NCI-H510A treated with DMSO at 0.1 percent for 48 hours (cell line): ENCODE measurements at regions not wholly inside any gene's neighbourhood (a gene's known extent, or its start where the extent isn't known, plus 50 kb on each side); places are given as distances from the start of the nearest gene placed in this dataset.

Experiments used
- DNase-seq: peaks from one replicate; lab custom pipeline; 2025; lab: John Stamatoyannopoulos, UW

DNA sequence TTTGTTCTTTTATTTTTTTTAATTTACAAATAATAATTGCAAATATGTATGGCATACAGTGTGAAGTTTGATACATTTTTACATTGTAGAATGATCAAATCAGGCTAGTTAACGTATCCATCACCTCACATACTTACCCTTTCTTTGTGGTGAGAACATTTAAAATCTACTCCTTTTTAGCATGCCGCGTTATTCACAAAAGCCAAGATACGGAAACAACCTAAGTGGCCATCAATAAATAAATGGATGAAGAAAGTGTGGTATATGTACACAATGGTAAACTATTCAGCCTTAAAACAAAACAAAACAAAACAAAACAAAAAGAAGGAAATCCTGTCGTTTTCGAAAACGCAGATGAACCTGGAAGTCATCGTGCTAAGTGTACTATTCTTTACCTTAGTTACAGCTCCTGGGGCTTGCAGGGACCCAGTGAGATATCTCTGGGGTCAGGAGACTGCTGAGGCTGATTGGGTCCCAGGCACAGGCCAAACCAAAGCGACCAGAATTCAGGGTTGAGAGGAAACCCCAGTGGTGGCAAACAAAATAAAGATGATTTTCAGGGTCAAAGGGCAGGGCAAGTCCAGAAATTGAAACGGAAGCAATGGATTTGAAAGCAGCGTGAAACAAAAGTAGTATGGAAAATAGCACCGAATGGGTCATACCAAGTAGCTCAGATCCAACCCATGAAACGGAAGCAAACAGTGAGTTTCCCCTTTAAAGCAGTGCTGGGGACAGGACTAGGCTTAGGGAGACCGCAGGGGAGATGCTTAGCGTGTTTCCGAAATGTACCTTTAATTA, 188.2 kb downstream of the PLPP3 start:
- DNase-seq, result no peak

- no peak for DNase-seq
Measured at GRCh38 chr1:56390232-56390867, 189.0 kb downstream of the PLPP3 start.

GRCh38 chr1:56389813-56390212, 189.6 kb downstream of the PLPP3 start:
- no peak for DNase-seq

DNA sequence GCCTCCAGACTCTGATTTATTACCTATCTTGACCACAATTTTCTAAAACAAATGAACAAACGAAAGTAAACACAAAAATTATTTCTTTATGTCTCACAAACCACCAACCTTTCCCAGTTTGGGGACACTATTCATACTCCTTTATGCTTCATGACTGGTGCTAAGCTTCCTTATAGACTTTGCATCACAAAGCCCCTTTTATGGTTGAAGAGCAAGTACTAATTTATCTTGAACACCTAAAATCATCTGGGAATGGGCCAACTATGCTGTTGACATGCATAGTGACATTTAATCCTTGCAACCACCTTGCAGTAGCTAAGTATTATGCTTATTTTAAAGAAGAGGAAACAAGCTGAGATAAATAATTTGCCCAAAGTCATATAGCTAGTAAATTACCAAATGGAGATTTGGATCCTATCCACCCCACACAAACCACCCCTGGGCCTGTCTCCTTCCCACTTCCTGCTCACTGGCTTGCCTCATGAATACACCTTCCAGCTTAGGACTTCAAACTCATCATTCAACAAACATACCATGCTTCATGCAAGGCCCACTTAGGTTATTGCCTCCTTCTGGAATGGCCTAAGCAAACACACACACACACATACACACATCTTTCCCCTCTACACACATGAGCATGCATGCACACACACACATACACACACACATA, 192.2 kb downstream of the PLPP3 start:
- no peak for DNase-seq

DNA sequence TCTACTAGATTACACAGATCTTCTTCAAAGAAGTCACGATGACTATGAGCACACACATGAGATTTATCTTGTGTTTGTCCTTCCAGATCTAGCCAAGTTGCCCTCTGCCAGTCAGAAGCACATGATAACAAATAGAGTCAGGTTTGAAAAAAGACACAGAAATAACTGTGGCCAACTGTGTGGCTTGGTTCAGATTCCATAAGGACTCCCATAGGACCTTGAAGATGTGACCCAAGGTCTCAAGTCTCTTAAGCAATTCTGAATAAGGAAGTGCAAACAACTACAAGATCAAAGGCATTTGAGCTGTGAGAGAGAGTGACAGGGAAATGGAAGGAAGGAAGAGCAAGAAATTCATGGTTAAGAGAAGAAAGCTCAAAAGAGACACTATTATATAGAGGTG, 194.0 kb downstream of the PLPP3 start:
- DNase-seq, result no peak

DNA sequence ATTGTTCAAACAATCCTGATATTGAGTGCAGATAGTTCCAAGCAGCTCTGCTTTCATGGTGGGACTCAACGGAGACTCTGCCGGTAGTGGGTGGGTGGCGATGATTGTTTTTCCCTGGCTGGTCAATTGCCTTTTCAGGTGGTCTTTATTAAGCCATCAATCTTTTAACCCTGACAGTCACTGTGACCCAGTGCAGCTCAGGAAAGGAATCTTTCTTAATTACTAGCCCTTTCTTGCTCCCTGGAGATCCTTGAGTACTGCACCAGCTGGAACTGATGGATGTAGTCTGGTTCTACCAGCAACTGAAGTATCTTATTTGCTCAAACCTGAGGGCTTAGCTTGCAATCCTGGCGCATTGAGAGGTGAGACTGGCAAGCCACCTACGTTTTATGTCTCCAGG, 196.4 kb downstream of the PLPP3 start:
- DNase-seq, result no peak

DNA sequence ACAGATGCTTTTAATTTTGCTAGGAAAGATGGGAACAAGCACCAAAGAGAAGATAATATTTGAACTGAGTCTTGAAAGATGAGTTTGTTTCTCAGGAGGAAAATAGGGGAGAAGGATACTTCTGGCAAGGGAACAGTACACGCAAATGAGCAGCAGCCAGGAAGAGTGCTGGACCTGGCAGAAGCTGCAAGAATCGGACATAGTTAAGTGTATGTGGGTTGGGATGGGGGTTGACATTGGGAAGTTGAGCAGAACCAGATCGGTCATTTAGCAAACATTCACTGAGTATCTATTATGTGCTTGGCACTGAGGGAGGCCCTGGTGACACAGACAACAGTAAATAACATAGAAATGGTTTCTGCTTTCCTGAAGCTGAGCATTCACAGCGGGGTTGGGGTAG, 198.8 kb downstream of the PLPP3 start:
- DNase-seq, result no peak

DNA sequence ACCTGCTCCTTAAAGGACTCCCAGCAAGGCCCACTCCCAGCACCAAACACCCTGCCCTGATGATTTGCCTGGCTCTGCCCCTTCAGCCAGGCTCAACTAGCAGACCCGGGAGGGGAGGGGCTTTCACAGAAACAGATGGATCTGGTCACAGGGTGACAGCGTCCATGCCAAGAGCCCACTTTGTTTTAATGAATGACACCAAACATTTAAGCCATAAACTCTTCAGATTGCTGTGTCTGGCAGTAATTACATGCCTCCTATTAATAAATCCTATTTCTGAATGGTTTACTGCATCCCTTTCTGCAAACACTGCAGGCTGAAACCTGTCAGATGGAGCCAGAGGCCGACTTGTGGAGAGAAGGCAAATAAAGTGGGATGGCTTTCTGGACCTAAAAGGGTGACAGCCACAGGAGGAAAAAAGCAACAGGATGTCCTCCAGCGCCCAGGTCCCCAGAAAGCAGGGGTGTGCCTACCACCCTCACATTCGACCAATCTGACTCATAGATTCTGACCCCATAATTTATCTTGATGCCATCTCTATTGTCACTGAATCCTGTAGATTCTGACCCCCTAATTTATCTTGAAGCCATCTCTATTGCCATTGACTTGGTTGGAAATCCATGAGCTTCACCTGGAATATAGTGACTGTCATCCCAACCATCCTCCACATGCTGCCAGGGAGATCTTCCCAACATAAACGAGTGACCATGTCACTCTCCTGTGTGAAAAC, 200.9 kb downstream of the PLPP3 start:
- no peak for DNase-seq

DNA sequence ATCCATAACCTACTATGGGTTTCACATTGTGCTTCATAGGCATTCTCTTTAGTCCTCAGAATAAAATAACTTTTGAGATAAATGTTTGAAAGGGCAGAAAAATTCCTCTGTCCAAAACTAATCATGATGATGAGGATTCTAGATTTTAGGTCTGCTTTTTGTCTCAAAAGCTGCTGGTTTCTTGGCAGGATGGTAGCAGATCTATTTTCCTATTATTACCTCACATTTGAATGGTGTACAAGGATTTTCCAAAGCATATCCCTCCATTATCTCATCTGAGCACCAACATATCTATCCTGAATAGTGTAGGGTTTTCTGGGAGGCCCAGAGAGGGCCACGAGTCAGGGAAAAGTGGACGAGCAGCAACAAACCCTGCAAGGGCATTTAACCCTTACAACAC, 201.9 kb downstream of the PLPP3 start:
- no peak for DNase-seq

DNA sequence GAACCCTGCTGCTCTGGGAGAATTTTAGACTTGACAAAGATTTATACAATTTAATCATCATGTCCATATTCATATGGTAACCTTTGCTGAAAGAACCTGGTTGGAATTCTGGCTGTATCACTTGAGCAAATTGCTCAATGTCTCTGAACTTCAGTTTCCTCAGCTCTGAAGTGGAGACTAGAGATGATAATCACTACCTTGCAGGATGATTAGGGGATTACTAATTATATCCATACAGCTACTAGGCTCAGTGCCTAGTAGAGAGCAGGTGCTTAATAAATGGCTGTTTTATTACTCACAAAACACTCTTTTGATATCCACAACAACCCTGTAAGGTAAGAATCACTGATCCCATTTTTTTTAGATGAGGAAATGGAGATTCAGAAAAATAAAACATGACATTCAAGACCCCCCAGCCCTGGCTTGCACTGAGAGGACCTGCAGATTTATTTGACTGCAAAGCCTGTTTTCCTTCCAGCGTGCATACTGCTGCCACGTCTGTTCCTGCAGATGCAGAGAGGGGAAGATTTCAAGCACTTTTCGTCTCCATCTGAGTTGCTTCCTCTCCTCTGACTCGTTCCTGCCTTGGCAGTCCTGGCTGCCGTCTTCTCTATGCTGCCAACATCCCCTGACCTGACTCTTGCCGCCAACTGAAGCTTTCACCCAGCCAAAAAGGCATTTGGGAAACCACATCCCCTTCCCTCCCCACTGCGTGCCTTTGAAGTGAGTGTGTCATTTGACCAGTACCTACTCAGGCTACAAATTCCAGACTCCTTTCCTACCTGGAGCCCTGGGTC, 203.0 kb downstream of the PLPP3 start:
- DNase-seq, result no peak

GRCh38 chr1:56375326-56375804, 204.0 kb downstream of the PLPP3 start:
- DNase-seq, result no peak

DNA sequence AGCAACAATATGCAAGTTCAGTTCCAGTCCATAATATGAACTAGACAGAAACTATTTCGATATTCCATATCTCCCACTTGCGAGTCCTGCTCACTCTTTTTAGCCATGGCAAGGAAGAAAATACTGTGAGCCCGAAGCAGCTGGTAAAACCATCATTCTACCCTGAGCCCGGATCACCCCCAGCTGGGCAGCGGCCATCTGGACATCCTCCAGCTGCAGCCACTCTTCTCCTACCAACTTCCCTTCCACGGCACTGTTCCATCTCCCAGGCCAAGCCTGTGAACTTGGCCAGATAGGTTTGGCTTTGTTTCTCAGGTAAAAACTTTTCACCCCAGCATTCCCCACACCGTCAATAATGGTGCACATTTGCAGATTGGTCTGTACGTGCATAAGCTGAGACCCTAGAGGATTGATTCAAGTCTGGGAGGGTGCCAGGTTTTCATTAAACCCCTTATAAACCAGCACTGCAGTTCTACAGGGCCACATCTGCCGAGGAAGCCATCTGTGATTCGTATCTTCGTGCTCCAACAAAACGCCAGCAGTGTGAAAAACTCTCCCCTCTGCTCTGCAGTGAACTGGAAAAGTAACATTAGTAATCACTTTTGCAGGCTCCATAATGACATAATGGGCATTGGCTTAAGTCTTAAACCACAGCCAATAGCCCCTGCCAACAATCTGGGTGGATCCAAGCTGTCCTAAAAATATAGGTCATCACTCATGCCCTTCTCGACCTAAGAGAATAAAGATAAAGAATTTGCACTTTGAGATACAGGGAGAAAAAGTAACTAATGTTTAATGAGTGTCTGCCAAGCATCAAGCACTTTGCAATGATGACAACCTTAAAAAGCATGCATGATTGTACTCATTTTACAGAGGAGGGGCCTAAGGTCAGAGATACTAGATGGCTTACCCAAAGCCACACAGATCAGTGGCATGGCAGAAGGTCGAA, 205.1 kb downstream of the PLPP3 start:
- no peak for DNase-seq

DNA sequence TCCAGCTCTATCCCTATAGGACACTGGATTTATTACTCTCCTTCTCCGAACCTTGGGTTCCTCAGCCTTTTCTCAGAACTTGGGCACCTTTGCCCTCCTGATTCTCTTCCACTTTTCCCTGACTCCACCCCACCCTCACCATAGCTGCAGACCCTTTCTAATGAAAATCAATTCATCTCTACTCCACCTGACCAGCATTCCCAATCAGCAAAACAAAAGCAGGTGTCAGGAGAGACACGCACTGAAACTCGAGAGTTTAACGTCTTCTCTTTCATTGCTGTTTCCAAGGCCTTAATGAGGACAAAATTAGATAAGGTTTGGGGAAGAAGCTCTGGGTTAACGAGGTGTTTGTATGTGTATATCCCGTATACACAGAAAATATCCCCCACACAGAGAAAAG, 208.8 kb downstream of the PLPP3 start:
- no peak for DNase-seq

DNA sequence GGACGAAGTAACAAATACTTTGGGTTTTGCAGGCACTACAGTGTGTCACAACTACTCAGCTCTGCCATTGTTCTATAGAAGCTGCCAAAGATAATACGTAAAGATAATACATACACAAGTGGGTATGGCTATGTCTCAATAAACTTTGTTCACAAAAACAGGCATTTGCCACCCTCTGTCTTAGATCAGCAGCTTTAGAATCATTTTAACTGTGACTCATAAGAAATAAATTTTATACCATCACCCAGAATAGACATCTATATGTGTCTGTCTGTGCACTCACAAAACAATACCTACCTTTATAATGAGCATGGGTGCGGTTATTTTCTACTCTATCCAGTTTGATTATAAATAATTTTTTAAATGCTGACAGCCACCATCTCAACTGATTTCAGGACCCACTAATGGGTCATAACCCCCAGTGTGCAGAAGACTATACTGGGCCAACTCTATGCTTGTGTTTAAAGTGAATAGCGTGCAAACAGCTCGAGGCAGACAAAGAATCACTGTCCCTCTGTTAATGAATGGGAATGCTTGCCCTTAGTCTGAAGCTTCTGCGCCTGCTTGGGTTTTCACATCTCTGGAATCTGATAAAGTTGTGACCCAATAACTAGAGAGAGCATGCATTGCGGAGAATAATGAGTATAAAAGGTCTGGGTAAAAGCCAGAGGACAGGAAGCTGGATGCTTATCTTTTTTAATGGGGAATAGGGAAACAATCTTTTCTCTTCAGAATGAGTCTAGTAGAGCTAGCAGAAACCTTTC, 216.2 kb downstream of the PLPP3 start:
- DNase-seq, result no peak

DNA sequence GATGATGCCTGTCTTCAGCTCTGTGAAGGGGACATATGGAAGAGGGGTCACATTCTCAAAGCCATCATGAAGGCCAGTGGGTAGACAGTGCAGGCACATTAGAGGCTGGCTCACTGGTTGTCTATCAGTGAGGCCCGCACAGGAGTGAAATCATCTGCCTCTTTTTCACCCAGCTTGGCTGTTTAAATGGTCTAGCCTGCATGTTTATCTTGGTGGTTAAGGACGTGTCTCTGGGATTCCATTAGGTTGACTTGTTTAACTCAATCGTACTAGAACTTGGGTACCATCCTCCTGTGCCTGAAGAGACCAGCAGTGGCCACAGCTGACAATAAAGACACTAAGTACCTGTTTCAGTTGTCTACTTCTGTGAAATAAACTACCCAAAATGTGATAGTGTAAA, 219.3 kb downstream of the PLPP3 start:
- no peak for DNase-seq

DNA sequence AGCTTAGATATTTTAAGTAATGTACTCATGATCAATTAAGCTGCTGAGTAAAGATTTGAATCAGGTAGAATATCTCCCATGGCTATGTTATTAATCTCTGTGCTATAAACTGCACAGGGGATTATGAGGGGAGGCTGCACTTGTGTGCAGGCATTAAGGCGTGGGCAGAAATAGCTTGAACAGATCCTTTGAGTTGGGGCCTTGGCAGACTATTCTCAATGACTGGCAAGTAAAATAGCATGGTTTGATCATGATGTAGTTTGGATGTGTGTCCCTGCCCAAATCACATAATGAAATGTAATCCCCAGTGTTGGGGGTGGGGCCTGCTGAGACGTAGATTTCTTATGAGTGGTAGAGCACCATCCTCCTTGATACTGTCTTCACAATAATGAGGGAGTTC, 220.3 kb downstream of the PLPP3 start:
- DNase-seq, result no peak

DNA sequence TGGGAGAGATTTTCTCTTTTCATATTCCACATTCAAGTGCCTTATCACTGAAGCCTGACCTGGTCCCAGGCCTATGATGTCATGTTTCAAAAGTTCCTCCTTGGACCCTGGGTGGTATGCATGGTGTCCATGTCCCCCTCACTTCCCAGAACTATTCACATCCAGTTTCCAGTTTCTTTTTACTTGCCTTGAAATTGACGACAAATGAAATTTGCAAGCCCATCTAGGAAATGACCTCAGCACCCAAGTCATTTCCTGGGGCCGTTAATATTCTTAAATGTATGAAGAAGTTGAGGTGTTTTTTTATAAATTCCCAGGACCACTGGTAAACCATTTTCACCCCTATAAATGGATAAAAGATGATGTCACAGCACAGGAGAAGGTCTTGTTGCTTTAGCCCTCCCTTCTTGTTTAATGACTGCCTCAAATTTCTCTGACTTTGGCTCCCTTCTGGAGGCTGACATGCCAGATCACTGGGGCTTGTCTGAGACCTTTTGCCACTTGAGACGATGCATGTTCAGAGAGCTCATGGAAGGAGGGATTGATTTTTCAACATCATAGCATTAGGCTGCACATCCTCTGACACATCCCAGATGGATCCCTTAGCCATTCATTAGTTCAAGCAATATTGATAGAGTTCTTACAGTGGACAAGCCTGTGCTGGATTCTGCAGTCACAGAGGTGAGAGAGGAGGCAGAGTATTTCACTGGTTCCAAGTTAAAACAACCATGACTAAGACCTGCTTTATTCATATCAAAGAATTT, 221.3 kb downstream of the PLPP3 start:
- DNase-seq, result no peak

DNA sequence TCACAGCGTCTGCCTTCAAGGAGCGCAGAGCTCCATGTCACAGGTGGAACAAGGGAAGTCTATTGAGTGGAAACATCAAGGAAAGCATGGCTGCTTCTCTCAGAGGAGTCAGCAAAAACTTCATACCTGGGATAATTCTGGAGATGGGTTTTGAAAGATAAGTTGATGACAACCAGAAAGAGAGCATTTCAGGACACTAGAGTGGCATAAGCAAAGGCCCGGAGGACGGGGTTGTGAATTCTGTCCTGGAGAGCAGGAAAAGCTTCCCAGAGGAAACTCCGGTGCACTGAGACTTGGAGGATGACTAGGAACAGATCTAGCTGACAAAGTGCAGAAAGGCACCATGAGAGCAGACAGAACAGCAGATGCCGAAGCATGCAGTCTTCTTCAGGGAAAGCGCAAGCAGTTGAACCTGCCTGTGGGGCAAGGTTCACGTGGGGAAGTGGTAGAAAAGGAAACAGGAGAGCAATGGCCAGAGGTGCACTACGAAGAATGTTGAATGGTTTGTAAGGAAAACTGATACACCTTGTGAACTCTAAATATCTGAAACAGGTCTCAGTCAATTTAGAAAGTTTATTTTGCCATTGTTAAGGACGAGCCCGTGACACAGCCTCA, 222.9 kb downstream of the PLPP3 start:
- DNase-seq, result no peak

GRCh38 chr1:56355918-56356317, 223.4 kb downstream of the PLPP3 start:
- DNase-seq, result no peak
